ENCODE measurements at regions not wholly inside any gene's neighbourhood (a gene's known extent, or its start where the extent isn't known, plus 50 kb on each side); places are given as distances from the start of the nearest gene placed in this dataset.

- no peak for TF ChIP-seq CTCF (IDR thresholded peaks at IDR 0.05)
- TF ChIP-seq POLR2A (IDR thresholded peaks at IDR 0.05) = no peak
These were observed 256.8 kb upstream of the ADAMTS16 start for GRCh38 chr5:4883360-4883759.

Measured in Peyer's patch (tissue), 4 donors.